GM12878 (cell line): ENCODE measurements at regions not wholly inside any gene's neighbourhood (a gene's known extent, or its start where the extent isn't known, plus 50 kb on each side); places are given as distances from the start of the nearest gene placed in this dataset.

ENCODE experiments used
- ATF2 ChIP-seq: IDR thresholded peaks from 2 replicates; pipeline ENCODE4 v1.6.1; 2012; ENCODE audit warnings: low read length, inconsistent platforms
- JUNB ChIP-seq: IDR thresholded peaks from 2 replicates; pipeline ENCODE4 v1.6.1; 2016; ENCODE audit warnings: antibody characterized with exemption, mild to moderate bottlenecking
- JUND ChIP-seq: IDR thresholded peaks from 2 replicates; pipeline ENCODE4 v1.6.1; 2012; ENCODE audit warnings: low read depth, mild to moderate bottlenecking, low read length, improper control_type of control experiment, moderate library complexity
- MTA3 ChIP-seq: IDR thresholded peaks from 2 replicates; pipeline ENCODE4 v1.6.1; 2012; ENCODE audit warnings: low read length, inconsistent platforms, borderline replicate concordance
- POLR2AphosphoS5 ChIP-seq: IDR thresholded peaks from 2 replicates; pipeline ENCODE4 v1.6.1; 2011; ENCODE audit warnings: mild to moderate bottlenecking, low read length, inconsistent platforms
- SIN3A ChIP-seq: IDR thresholded peaks from 2 replicates; pipeline ENCODE4 v1.6.1; 2012; ENCODE audit warnings: low read depth, low read length, improper control_type of control experiment
- TAF1 ChIP-seq: IDR thresholded peaks from 2 replicates; pipeline ENCODE4 v1.6.1; 2011; ENCODE audit warnings: mild to moderate bottlenecking, low read depth, low read length, borderline replicate concordance
- ZNF24 ChIP-seq: fragments of 450-650 bp; IDR thresholded peaks from 2 replicates; pipeline ENCODE4 v1.6.1; 2017; ENCODE audit warnings: antibody characterized with exemption, mild to moderate bottlenecking
- ZZZ3 ChIP-seq: IDR thresholded peaks from 2 replicates; pipeline ENCODE4 v1.6.1; 2011; ENCODE audit warnings: low read depth; ENCODE audit not compliant: control insufficient read depth, insufficient read length

GRCh38 chr2:216302981-216303676 is 69.2 kb downstream of the MARCHF4 start:
- TF ChIP-seq MTA3 (no peak), TAF1 (no peak), POLR2AphosphoS5 (no peak), ZNF24 (no peak), JUNB (no peak), SIN3A (no peak), JUND (no peak), ZZZ3 (no peak), ATF2 (no peak)
